Adrenal gland (tissue), 5 donors: ENCODE measurements at regions not wholly inside any gene's neighbourhood (a gene's known extent, or its start where the extent isn't known, plus 50 kb on each side); places are given as distances from the start of the nearest gene placed in this dataset.

Source experiments
- CTCF ChIP-seq, 6 experiments: fragments of 450-650 bp in 4 of 6; fragments of 200-600 bp in 2 of 6; sonication (generic) in 1 of 6; IDR thresholded peaks; 1 replicate in 5 of 6; 2 replicates in 1 of 6; pipeline versions ENCODE4 v1.5.1 to v1.8.0; 2016 to 2021; ENCODE audit warnings: antibody characterized with exemption in 6 of 6, mild to moderate bottlenecking in 2 of 6, moderate library complexity in 1 of 6
- POLR2A ChIP-seq, 2 donors: fragments of 450-650 bp; IDR thresholded peaks; one replicate each; pipeline ENCODE4 v1.6.1; 2017; ENCODE audit warnings: antibody characterized with exemption in 2 of 2, mild to moderate bottlenecking in 2 of 2, moderate library complexity in 1 of 2
- donor health status: DM: no; HTN: no; CAD: no.

- TF ChIP-seq CTCF (IDR thresholded peaks at IDR 0.05) (no peak), POLR2A (IDR thresholded peaks at IDR 0.05) (no peak)
Measured at GRCh38 chr2:108128249-108128648, 111.5 kb upstream of the SULT1C3 start.
